HG02588 (cell line): ENCODE measurements at regions not wholly inside any gene's neighbourhood (a gene's known extent, or its start where the extent isn't known, plus 50 kb on each side); places are given as distances from the start of the nearest gene placed in this dataset.
A peak's percentile ranks its signal among the peaks of the same experiment; 100 is the strongest.
"Not testable (repeated sequence)": the region's sequence is repeated elsewhere in the genome, so short reads cannot be mapped to it uniquely, and the experiment has no call there.

Experiments
- ATAC-seq: cut with Tn5 transposase; IDR thresholded peaks from one replicate; pipeline ENCODE4 v1.9.1; 2021; ENCODE audit warnings: mild to moderate bottlenecking, moderate library complexity; ENCODE audit not compliant: unreplicated experiment

DNA sequence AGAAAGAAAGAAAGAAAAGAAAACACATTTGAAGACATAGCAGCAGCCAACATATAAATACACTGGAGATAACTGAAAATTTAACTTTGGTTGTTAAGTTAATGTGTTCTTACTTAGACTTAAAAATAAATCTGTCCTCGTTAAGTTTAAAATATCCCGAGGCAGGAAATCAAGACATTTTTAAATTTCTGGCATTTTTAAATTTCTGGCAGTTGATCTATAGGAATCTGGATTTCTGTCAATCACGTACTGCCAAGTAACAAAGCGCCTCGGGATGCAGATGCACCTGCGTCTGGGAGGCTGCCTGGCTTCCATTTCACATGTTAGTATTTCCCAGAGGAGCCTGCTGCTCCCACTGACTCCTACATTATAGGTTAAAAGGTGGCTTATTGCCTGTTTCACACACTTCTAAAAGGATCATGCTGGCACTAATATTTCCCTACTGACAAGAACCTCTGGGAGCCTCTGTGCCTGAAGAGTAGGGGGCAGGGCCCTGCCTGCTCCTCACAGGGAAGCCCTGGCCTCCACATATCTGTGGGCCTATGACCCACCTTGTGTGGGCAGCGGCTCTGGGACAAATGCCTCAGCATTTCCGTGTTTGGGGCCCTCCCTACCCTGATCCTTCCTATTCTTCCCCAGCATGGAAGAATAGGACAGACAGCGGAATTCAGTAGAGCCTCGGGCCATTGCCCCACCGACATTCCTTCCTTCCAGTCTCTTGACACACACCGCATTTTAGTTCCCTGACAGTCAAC, 62.8 kb upstream of the ATP12A start:
- ATAC-seq = no peak

DNA sequence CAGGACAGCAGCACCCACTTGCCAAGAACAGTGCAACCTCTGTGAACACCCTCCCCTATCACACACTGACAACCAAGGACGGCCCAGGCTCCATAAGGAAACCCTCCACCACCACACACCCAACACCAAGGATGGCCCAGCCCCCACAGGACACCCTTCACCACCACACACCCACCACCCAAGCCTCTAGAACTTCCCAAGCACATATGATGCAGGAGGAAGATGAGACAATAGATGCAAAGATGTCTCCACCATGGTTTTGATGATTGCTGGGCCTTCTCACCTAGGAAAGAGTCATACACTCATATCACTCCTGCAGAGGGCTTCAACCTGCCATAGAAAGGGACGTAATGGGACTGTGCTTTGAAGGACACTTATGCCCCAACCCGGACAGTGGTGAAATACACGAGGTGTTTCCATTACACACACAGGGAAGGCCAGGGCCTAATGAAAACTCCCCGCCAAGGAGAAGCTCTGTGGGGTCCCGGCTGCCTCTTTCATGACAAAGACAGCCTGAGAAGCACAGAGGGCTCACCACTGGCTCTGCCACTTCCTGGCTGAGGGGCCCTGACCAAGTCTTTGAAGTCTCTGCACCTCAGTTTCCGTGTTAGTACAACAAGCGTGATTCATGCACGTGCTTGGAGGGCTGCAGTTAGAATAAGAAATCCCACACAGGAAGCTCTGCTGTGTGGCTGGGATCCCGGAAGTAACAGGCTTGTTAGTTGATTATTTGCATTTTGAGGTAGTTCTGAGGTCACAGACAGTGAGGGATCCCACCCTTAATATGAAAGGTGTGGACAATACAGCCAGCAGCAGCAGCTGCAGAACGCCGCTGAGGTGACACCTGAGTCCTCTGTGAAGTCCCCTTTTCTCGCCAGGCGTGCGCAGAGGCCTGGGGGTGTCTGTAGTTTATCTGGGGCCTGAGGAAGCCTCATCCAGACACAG, 61.9 kb upstream of the ATP12A start:
- ATAC-seq = no peak

DNA sequence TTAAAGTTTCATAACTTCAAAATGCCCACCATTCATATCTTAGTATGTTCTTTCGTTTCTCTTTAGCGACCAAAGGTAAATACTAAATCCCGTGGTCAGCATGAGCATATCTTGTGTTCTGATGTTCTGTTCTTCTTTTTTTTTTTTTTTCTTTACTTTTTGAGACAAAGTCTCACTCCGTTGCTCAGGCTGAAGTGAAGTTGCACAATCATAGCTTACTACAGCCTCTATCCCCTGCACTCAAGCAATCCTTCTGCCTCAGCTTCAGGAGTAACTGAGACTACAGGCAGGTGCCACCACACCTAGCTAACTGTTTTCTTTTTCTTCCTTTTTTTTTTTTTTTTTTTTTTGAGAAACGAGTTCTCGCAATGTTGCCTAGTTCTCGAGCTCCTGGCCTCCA, 60.9 kb upstream of the ATP12A start:
- no peak for ATAC-seq

DNA sequence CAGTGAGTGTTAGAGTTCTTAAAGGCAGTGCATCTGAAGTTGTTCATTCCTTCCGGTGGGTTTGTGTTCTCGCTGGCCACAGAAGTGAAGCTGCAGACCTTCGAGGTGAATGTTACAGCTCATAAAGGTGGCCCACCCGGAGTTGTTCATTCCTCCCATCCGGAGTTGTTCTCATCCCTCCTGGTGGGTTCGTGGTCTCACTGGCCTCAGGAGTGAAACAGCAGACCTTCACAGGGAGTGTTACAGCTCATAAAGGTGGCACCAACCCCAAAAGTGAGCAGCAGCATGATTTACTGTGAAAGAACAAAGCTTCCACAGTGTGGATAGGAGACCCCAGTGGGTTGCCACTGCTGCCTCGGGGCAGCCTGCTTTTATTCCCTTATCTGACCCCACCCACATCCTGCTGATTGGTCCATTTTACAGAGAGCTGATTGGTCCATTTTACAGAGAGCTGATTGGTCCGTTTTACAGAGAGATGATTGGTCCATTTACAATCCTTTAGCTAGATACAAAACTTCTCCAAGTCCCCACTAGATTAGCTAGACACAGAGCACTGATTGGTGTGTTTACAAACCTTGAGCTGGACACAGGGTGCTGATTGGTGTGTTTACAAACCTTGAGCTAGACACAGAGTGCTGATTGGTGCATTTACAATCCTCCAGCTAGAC, 57.6 kb upstream of the ATP12A start:
- not testable (repeated sequence) for ATAC-seq

DNA sequence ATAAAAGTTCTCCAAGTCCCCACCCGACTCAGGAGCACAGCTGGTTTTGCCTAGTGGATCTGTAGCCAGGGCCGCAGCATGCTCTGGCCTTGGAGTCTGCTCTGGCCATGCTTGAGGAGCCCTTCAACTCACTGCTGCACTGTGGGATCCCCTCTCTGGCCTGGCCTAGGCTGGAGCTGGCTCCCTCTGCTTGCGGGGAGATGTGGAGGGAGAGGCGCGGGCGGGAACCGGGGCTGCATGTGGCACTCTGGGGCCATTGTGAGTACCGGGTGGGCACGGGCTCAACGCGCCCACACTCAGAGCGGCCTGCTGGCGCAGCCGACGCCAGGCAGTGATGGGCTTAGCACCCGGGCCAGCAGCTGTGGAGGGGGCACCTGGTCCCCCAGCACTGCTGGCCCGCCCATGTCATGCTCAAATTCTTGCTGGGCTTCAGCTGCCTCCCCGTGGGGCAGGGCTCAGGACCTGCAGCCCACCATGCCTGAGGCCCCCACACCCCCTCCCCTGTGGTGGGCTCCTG, 57.0 kb upstream of the ATP12A start:
- ATAC-seq = no peak

DNA sequence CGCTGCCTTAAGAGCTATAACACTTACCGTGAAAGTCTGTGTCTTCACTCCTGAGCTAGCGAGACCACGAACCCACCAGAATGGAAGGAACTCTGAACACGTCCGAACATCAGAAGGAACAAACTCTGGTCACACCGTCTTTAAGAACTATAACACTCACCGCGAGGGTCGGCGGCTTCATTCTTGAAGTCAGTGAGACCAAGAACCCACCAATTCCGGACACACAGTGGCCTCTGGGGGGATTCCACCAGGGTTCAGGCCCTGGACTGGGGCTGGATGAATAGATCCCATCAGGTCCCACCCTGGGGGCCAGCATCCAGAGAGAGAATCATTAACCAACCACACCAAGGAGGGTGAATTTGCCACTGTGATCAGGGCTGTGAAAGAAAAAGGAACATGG, 55.8 kb upstream of the ATP12A start:
- ATAC-seq = no peak

DNA sequence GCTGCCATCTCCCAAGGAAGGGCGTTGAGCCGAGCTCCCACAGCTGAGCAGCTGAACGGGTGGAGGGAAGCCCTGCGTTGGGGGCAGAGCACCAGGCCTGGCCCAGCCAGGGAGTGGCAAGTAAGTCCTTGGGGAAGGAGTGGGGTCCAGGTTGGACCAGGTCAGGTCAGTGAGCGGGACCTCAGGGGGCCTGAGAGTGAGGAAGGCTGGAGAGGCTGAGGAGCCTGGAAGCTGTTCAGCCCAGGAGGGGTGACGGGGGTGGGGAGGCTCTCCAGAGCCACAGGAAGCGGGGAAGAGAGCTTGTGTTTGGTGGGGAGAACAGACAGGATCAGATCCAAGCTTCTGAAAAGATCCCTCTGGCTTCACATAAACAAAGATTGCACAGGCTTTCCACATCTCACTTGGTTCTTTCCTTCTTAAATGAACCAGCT, 55.4 kb upstream of the ATP12A start:
- no peak for ATAC-seq

DNA sequence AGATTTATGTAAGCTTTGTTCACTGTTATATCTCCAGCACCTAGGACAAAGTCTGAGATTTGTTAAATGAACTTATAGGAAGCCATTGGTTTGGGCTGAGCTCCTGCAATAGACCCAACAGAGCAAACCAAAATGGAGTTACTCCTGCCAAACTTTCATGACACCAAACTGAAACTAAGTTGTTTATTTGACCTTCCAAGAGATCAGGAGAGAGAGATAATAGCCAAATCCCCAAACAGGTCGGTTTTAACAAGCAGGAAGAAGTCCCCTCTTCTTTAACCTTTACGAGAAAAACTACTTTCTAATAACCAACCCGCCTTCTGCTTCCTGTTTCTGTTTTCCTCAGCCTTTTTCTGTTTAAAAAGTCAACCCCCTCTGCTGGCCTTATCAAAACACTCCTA, 54.9 kb upstream of the ATP12A start:
- ATAC-seq = no peak

DNA sequence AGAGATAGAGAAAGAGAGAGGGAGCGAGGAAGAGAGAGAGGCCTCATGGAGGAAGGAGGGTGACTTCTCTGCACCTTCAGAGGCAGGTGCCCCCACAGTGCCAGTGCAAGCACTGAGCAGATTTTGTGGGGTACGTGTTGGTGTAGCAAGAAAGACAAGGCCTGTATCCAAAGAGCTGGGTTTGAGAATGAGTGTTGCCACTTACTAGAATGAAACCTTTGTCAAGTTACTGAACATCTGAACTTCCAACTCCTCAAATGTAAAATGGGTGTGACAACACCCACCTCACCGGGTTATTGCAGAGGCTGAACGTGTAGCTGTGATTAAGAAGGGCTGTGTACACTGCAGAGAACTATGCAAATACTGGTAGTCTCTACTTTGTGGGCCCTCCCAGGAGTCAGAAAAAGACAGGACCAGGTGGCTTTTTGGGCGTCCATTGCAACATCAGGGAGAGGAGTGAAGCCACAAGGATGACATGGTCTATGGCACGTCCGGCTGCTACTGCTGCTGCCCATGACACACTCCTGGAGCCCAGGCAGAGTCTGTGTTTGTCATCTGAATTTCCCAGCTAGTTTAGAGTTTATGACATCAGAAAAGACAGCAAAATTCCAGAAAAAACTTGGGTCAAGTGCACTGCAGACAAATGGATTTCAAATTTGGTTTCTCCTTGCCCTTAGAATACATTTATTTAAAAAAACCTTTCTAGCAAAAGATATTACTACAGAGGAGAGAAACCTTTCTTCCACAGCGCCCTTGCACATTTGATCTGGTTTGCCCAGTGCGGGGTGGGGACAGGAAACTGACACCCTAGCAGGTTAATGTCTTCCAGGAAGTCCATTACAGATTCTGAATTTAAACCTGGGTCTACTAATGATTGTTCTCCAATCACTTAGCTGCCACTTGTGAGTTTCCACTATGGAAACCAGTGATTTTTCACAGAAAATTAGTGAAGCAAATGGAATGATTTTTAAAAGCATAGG, 54.0 kb upstream of the ATP12A start:
- peak; percentile 85 for ATAC-seq

DNA sequence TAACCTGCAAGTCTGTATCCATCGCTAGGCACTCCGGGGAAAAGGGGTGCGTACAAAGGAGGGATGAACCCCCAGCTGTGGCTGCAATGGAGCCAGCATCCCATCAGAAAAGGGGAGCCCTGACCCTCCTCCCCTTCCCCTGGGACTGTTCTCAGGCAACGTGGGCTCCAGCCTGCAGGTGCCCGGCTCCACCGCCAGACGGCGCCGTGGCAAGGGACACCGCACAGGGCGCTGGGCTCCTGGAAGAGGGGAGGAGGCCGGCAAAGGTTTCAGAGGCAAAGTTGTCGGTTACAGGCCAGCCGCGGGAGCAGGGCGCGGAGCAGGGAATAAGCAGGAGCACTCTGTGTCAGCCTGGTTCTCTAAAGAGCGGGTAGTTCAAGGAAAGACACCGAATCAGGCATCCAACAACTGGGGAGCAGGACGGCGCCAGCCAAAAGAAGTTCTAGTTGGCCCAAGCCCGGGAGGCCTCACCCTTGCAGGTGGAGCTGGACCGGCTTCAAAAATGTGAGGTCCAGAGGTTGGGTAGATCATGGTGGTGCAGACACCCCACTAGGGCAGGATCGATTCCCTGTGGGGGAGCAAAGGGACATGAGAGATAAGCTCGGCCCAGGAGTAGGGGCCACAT, 53.0 kb upstream of the ATP12A start:
- no peak for ATAC-seq

DNA sequence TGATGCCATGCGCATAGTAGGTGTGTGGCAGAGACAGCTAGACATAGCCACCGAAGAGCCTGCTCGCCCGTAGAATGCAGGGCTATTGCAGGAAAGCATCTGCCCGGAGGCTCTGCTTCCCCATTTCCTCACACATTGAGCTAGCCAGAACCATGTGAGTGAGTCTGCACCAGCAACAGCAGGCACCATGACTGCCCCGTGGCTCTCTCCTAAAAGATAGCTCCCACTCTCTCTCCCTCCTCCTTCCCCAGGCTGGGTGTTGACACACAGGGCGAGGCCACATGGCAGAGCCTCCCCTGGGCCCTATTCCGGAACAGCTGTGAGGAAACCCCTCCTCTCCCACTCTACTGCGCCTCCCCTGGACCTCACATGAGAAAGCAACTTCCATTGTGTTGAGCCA, 52.3 kb upstream of the ATP12A start:
- no peak for ATAC-seq

DNA sequence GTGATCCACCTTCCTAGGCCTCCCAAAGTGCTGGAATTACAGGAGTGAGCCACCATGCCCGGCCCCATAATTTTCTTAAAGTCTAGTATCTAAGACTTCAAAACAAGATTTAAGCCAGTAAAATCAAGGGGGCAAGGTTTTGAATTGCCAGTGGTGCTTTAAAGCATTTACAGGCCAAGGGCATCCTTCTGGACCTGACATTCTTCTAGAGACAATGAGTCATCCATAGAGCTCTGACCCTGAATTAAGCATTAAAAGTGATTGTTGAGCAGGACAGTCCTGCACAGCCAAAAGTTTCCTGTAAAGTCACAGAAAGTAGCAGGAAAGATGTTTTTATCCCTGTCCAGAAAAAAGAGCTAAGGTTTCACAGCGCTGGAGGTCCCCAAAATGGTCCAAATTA, 50.9 kb upstream of the ATP12A start:
- ATAC-seq = no peak

DNA sequence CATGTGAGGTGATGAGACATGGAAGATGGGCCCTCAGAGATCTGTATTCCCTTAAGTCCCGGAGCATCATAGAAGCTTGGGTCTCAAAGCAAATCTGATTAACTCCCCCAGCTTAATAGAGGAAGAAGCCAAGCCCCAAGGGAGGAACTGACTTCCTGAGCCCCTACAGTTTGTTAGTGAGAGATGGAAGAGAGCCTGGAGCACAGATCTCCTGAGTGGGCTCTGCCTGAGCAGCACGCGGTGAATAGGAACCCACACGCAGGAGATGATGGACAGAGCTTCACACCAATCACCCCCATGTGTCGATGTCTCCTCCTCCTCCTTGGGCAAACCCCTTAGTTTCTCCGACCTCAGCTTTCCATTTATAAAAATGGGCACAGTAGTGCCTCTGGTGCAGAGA, 50.1 kb upstream of the ATP12A start:
- ATAC-seq = no peak
